ENCODE measurements at regions not wholly inside any gene's neighbourhood (a gene's known extent, or its start where the extent isn't known, plus 50 kb on each side); places are given as distances from the start of the nearest gene placed in this dataset.
A peak's percentile ranks its signal among the peaks of the same experiment; 100 is the strongest.

DNA sequence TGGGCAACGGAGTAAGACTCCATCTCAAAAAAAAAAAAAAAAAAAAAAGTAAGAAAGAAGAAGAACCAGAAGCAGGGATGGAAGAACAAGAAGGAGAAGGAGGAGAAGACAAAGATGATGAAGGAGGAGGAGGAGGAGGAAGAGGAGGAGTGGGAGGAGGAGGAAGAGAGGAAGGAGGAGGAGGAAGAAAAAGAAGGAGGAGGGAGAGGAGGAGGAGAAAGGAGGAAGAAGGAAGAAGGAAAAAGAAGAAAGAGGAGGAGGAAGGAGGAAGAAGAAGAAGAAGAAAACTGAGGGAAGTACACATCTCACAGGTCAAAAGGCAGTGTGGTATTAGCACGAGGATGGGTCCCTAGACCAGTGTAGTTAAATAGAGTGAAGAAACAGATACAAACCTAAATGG is 65.1 kb upstream of the SCAF8 start:
- in situ Hi-C loops (cut with HindIII; ENCODE audit: low sequenced_read_pairs), result no loop called here
- no peak for DNase-seq (ENCODE audit: low read depth)
- TF ChIP-seq, protein P1, sequence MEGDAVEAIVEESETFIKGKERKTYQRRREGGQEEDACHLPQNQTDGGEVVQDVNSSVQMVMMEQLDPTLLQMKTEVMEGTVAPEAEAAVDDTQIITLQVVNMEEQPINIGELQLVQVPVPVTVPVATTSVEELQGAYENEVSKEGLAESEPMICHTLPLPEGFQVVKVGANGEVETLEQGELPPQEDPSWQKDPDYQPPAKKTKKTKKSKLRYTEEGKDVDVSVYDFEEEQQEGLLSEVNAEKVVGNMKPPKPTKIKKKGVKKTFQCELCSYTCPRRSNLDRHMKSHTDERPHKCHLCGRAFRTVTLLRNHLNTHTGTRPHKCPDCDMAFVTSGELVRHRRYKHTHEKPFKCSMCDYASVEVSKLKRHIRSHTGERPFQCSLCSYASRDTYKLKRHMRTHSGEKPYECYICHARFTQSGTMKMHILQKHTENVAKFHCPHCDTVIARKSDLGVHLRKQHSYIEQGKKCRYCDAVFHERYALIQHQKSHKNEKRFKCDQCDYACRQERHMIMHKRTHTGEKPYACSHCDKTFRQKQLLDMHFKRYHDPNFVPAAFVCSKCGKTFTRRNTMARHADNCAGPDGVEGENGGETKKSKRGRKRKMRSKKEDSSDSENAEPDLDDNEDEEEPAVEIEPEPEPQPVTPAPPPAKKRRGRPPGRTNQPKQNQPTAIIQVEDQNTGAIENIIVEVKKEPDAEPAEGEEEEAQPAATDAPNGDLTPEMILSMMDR (IDR thresholded peaks at IDR 0.05; ENCODE audit: low read depth, low read length, missing control alignments), result no peak
- no peak overlapping the region for H3K4me3 ChIP-seq (ENCODE audit: low read depth, low read length)

DNA sequence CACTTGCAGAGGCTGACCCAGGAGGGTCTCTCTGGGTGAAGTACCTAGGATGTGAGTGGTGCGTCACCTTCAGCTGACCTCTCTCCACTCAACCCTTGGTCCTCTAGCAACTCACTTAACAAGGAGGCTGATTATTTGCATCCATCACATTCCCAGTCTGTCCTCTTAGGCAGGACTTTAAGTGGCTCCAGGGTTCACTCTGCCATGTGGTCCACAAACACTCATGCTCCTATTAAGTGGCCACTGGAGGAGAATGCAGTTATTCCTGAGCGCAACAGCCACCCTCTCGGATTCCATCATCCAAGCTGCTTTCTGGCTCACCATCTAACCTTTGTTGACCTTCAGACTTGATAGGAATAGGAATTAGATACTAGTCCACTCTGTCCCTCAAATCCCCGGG is 61.1 kb upstream of the SCAF8 start:
- TF ChIP-seq, protein P1 (IDR thresholded peaks at IDR 0.05; ENCODE audit: low read depth, low read length, missing control alignments), result no peak
- DNase-seq (ENCODE audit: low read depth), result no peak
- in situ Hi-C loops (cut with HindIII; ENCODE audit: low sequenced_read_pairs), result no loop called here
- no peak overlapping the region for H3K4me3 ChIP-seq (ENCODE audit: low read depth, low read length)

DNA sequence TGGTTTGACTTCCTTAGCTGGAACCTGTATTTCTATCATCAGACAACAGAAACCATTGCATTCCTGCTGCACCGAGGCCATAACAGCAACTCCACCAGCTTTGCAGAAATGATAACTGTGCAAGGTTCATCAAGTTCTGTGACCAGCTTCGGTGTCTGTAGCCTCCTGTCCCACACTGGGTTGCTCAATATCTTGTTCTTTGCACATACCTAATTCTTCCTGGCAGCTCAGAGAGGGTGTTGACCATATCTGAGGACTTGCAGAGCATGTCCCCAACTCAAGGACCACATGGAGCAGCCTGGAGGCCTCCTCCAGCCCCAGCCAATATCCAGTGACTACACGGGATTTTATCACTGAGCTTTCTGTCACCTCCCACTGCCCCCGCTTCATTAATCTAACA is 59.3 kb upstream of the SCAF8 start:
- TF ChIP-seq, protein P1 (IDR thresholded peaks at IDR 0.05; ENCODE audit: low read depth, low read length, missing control alignments), result no peak
- no peak overlapping the region for H3K4me3 ChIP-seq (ENCODE audit: low read depth, low read length)
- no peak for DNase-seq (ENCODE audit: low read depth)
- in situ Hi-C loops (cut with HindIII; ENCODE audit: low sequenced_read_pairs), result no loop called here

DNA sequence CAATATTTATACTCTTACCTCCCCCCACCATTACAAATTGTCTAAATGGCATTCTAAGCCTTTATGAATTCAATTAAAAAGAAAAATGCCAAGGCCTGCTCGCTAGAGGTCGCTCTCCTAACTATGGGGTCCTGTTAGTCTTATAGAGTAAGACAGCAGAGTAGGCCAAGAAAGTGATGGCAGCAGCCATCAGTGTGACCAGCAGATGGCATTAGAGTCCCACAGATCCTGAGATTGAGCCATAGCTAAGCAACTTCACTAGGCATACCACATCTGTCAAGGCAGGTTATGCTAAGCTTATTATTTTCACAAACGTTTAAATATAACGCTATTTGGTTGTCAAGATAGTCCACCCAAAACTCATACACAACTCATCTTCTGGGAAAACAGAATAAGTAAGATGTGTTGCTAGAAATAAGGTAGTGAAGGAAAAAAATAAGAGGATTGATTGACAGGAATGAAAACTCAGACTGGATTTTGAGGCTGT is 57.6 kb upstream of the SCAF8 start:
- TF ChIP-seq, protein P1 (IDR thresholded peaks at IDR 0.05; ENCODE audit: low read depth, low read length, missing control alignments), result peak; percentile 99
- in situ Hi-C loops (cut with HindIII; ENCODE audit: low sequenced_read_pairs), result no loop called here
- DNase-seq (ENCODE audit: low read depth), result peak; percentile 96
- H3K4me3 ChIP-seq (ENCODE audit: low read depth, low read length), result no peak overlapping the region

DNA sequence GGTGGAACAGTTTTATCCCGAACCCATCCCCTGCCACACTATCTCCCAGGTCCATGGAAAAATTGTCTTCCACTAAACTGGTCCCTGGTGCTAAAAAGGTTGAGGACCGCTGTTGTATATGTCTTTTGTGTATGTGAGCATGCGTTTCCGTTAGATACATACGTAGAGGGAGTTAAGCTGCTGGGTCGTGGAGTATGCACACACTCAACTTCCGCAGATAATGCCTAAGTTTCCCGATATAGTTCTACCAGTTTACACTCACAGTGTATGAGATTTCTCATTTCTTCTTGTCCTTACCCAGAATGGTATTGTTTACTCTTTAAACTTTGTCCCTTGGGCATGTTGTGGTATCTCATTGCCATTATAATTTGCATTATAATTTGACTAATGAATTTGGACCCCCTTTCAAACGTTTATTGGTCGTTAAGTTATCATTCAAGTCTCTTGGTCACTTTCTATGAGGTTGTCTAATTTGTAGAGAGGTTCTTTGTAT is 50.5 kb upstream of the SCAF8 start:
- no peak overlapping the region for H3K4me3 ChIP-seq (ENCODE audit: low read depth, low read length)
- TF ChIP-seq, protein P1 (IDR thresholded peaks at IDR 0.05; ENCODE audit: low read depth, low read length, missing control alignments), result no peak
- in situ Hi-C loops (cut with HindIII; ENCODE audit: low sequenced_read_pairs), result no loop called here
- no peak for DNase-seq (ENCODE audit: low read depth)

Measured in astrocyte of the cerebellum (primary cell).